Cerebellar cortex (tissue), 1 donor: ENCODE measurements at regions not wholly inside any gene's neighbourhood (a gene's known extent, or its start where the extent isn't known, plus 50 kb on each side); places are given as distances from the start of the nearest gene placed in this dataset.

Source experiments
- DNase-seq: peaks from one replicate; pipeline ENCODE4 v3.0.0-alpha.2; 2015; ENCODE audit warnings: low spot score

DNA sequence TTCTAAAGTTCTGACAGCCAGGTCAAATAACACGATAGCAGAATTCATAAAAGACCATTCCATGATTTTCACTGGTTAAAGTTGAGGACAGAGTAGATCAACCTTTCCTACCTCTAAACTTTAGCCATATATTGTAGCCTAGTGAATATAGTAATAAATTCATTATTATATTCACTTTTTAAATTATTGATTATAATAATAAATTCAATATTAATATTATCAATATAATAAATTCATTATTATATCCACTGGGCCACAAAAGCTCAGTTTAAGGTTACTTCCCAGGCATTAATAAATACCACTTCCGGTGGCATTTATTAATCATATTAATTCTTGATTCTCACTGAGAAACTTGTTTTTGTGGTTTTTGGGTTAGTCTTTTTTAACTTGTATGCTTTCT lies 85.7 kb upstream of the GPC6 start:
- DNase-seq: no peak

DNA sequence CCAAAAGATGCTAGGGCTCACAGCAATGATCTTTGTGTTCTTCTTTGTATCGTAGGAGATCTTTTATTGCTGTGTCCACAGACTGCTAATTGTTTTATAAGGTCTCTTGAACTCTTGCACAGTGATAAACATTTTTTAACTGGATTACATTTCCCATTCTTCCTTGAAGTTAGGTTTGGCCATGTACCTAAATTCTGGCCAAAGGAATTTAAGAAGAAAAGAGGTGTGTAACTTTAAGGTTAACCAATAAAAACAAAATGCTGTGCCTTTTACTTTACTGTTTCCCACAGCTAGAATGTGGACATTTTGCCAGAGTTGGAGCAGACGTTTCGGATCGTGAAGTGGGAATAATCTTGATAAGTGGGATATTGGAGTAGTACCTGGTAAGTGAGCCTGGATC lies 82.6 kb upstream of the GPC6 start:
- no peak for DNase-seq

DNA sequence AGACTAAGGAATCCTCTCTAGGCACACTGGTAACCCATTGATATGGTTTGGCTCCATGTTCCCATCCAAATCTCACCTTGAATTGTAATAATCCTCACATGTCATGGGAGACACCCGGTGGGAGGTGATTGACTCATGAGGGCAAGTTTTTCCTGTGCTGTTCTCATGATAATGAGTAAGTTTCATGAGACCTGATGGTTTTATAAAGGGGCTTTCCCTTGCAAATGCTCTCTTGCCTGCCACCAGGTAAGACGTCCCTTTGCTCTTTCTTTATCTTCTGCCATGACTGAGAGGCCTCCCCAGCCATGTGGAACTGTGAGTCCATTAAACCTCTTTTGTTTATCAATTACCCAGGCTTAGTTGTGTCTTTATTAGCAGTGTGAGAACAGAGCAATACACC lies 81.4 kb upstream of the GPC6 start:
- no peak for DNase-seq

DNA sequence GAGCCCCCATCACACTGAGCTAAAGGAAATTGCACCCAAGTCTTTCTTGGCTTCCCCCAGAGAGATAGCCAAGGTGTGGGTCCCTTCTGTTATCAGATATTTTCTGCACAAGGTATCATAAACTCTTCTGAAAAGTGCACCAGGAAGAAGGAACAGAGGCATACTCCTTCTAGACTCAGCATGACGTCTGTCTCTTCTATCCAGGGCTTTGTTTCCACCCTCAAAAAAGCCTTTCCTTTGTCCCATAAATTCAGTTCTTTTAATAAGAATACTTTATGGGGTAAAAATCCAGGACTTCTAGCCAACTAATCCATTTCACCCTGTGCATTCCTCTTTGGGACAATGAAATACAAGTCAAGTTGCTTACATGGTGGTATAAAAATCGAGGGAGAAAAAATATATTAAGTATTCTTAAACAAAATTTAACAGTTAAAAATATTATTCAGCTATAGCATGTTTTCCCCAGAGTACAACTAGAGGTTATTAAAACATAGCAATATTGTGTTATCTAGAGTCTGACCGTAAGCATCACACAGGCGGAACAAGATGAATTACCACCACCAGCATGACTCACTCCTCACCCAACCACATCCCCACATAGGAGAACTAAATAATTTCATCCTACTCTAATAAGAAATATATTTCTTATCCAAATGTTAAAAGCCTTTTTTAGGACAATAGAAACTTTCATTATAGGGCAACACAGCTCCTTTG lies 79.9 kb upstream of the GPC6 start:
- no peak for DNase-seq

DNA sequence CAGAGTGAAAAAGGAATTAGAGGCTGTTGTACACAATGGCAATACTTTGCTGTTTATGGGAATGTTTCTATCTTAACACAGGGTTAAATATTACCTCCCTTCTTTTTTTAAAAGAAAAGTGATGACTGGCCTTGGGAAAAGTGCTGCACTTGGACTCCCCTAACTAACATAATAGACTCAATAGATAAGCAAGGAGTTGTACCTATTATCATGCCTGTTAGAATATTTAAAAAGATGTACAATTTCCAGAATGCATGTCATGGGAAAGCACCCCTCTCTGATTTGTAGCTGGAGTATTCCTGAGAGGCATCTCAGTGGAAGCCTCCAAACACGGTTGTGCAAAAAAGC lies 79.3 kb upstream of the GPC6 start:
- DNase-seq: no peak

DNA sequence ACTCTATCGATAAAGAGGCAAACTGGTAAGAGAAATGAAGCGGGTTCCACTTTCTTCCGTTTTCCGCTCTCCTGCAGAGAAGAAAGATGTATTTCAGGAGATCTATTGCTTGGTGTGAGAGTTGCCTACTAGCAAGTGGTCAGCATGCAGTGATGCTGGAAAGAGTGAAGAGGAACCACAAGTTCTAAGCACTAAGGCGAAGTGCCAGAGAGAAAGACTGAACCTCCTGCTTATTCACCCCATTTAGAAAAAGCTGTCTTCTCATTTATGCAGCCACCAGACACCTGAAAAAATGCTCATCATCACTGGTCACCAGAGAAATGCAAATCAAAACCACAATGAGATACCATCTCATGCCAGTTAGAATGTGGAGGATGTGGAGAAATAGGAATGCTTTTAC lies 78.7 kb upstream of the GPC6 start:
- DNase-seq: no peak

DNA sequence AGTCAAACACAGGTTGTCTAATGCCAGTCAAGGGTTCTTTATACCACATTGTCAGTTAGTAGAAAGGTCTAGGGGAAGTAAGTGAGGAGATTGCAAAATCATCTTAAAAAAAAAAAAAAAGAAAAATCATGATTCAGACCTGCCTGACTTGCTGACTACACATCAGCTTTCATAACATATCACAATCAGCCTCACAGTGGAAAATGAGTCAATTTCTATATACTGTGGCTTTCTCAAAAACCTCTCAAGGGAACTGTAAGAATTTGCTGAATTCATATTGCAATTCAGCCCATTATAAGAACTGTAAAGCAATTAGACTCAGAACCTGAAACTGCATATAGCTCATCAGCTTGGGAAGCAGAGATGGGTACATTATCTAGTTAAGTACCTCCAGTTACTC lies 75.3 kb upstream of the GPC6 start:
- DNase-seq: no peak

DNA sequence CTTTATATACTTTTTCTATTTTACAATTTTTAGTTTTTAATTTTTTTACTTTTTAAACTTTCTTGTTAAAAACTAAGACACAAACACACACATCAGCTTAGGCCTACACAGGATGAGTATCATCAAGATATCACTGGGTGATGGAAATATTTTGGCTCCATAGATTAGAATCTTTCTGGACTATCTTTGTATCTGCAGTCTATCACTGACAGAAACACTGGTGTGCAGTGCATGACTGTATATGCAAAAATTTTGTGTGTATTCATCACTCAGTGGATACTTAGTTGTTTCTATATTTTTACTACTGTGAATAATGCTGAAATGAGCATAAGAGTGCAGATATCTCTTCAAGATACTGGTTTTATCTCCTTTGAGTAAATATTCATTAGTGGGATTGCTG lies 68.0 kb upstream of the GPC6 start:
- no peak for DNase-seq

DNA sequence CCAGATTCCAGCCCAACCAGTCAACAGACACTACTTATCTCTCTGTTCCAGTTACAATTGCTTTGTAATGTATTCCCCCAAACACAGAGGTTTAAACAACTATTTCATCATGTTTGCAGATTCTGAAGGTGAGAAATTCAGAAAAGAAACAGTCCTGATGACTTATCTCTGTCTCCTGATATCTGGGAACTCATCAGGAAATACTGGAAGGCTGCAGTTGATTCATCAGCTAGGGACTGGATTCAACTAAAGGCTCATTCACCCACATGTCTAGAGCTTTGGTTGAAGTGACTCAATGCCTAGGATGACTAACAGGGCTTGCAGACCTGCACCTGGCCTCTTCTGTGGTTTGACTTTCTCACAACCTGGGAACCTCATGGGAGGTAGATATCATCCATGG lies 56.6 kb upstream of the GPC6 start:
- no peak for DNase-seq

DNA sequence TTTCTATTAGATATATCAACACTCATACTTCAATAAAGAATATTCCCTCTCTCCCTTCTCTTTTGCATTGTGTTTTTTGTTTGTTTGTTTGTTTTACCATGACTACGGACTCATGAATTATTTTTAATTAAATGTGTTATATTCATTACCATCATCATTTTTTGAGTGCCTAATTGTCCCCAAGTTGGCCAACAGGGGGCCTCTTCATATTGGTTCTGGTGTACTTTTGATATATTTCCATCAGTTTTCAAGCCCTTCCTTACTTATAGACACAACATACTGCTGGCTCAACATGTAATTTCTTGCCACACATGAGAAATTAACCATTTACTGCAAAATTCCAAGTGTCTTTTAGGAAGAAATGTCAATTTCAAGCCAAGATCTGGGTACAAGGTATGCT lies 54.5 kb upstream of the GPC6 start:
- DNase-seq: peak; percentile 1

DNA sequence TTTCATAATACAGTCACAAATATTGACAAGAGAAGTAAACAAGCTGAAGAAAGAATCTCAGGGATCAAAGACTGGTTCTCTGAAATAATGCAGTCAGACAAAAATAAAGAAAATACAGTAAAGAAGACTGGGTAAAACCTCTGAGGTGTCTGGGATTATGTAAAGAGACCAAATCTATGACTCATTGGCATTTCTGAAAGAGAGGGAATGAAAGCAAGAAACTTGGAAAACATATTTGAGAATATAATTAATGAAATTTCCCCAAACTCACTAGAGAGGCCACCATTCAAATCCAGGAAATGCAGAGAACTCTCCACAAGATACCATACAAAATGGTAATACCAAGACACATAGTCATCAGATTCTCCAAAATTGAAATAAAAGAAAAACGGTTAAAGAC lies 53.0 kb upstream of the GPC6 start:
- no peak for DNase-seq

DNA sequence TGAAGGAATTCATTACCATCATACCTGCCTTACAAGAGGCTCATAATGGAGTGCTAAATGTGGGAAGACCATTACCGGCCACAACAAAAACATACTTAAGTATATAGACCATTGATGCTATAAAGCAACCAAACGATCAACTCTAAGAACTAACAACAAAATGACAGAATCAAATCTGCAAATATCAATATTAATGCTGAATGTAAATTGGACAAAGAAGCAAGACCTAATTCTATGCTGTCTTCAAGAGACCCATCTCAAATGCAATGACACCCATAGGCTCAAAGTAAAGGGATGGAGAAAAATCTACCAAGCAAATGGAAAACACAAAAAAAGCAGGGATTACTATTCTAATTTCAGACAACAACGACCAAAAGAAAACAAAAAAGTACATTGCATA lies 52.3 kb upstream of the GPC6 start:
- DNase-seq: no peak
